ENCODE measurements at regions not wholly inside any gene's neighbourhood (a gene's known extent, or its start where the extent isn't known, plus 50 kb on each side); places are given as distances from the start of the nearest gene placed in this dataset.

DNA sequence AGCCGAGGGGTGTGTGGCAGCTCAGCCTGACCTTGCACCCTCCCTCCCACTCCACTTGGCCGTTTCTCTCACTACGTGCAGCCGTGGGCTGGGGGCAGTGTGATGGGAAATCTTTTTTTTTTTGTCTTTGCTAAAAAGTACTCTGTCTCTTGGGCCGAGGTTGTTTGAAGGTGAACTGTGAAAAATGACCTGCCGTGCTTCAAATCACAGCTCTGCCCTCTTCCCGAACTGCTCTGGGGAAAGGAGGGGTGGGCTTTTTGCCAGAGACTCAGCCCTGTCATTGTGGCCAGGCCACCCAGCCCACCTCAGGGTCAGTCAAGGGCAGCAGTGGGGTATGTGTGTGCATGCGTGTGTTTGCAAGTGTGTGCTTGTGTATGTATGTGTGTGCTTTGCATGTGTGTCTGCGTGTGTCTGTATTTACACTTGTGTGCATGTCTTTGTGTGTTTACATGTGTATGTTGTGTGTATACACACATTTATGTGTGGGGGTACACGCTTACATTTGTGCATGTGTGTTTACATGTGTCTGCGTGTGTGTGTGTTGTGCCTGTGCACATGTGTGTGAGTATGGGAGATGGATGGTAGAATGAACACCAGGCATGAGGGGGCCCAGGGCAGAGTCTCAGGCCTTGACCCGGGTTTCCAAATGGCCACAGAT is 61.3 kb upstream of the HAAO start:
- TF ChIP-seq, protein P1, sequence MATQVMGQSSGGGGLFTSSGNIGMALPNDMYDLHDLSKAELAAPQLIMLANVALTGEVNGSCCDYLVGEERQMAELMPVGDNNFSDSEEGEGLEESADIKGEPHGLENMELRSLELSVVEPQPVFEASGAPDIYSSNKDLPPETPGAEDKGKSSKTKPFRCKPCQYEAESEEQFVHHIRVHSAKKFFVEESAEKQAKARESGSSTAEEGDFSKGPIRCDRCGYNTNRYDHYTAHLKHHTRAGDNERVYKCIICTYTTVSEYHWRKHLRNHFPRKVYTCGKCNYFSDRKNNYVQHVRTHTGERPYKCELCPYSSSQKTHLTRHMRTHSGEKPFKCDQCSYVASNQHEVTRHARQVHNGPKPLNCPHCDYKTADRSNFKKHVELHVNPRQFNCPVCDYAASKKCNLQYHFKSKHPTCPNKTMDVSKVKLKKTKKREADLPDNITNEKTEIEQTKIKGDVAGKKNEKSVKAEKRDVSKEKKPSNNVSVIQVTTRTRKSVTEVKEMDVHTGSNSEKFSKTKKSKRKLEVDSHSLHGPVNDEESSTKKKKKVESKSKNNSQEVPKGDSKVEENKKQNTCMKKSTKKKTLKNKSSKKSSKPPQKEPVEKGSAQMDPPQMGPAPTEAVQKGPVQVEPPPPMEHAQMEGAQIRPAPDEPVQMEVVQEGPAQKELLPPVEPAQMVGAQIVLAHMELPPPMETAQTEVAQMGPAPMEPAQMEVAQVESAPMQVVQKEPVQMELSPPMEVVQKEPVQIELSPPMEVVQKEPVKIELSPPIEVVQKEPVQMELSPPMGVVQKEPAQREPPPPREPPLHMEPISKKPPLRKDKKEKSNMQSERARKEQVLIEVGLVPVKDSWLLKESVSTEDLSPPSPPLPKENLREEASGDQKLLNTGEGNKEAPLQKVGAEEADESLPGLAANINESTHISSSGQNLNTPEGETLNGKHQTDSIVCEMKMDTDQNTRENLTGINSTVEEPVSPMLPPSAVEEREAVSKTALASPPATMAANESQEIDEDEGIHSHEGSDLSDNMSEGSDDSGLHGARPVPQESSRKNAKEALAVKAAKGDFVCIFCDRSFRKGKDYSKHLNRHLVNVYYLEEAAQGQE (IDR thresholded peaks at IDR 0.05; ENCODE audit: insufficient read depth in 1 of 2, low read depth in 2 of 2, low read length in 1 of 2): no peak
- TF ChIP-seq TCF7L2 (IDR thresholded peaks at IDR 0.05; ENCODE audit: low read depth, low read length) (no peak), SIN3A (IDR thresholded peaks at IDR 0.05; ENCODE audit: borderline replicate concordance, insufficient read depth, low read depth, low read length) (no peak), POLR2AphosphoS5 (IDR thresholded peaks at IDR 0.05; ENCODE audit: low read depth, low read length) (no peak)
- TF ChIP-seq, protein P2, sequence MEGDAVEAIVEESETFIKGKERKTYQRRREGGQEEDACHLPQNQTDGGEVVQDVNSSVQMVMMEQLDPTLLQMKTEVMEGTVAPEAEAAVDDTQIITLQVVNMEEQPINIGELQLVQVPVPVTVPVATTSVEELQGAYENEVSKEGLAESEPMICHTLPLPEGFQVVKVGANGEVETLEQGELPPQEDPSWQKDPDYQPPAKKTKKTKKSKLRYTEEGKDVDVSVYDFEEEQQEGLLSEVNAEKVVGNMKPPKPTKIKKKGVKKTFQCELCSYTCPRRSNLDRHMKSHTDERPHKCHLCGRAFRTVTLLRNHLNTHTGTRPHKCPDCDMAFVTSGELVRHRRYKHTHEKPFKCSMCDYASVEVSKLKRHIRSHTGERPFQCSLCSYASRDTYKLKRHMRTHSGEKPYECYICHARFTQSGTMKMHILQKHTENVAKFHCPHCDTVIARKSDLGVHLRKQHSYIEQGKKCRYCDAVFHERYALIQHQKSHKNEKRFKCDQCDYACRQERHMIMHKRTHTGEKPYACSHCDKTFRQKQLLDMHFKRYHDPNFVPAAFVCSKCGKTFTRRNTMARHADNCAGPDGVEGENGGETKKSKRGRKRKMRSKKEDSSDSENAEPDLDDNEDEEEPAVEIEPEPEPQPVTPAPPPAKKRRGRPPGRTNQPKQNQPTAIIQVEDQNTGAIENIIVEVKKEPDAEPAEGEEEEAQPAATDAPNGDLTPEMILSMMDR (IDR thresholded peaks at IDR 0.05): no peak
- Histone ChIP-seq H3K27ac (ENCODE audit: low read length) (no peak overlapping the region), H3K4me1 (ENCODE audit: control insufficient read depth, insufficient read depth, low read length) (no peaks in the 10 kb centered on the region), H3K9me3 (ENCODE audit: control insufficient read depth, insufficient read depth, low read depth, low read length) (no peaks in the 10 kb centered on the region), H3K4me3 (ENCODE audit: low read depth in 2 of 2, low read length in 2 of 2) (no peak overlapping the region), H3K27me3 (ENCODE audit: control insufficient read depth, insufficient read depth, low read length) (no peaks in the 10 kb centered on the region), H3K36me3 (ENCODE audit: control insufficient read depth, insufficient read depth, low read length) (no peaks in the 10 kb centered on the region)
- intact Hi-C loops (cut with micrococcal nuclease; ENCODE audit: unreplicated experiment) (no loop called here), in situ Hi-C loops (cut with HindIII; ENCODE audit: low pct_unique_long_range_greater_than_20kb, low sequenced_read_pairs) (no loop called here)
- DNase-seq (ENCODE audit: low read depth, low spot score) (no peak), ATAC-seq (no peak)
- no TSS peak for BruUV-seq (replicated peaks)
- ChIA-PET POLR2A (no interaction called here), CTCF (no interaction called here)

DNA sequence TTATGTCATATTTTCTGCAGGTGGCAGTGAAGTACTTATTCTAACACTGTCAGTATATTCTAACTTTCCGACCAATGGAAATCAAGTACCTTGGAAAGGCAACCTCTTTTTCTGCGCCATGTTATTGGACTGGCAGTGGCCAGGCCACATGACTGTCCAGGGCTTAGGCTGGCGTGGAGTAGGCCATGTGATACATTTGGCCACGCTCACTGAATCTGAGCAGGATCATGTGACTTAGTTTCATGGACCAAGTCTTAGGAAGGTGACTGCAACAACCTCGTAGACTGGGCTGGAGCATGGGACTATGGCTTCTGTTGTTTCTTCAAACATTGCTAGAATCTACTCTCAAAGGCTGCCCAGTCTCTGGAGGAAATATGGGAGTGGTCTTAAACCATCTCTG is 60.4 kb upstream of the HAAO start:
- no TSS peak for BruUV-seq (replicated peaks)
- in situ Hi-C loops (cut with HindIII; ENCODE audit: low pct_unique_long_range_greater_than_20kb, low sequenced_read_pairs): no loop called here

More for the DNA sequence above, 60.4 kb upstream of the HAAO start:
- Histone ChIP-seq H3K9me3 (ENCODE audit: control insufficient read depth, insufficient read depth, low read depth, low read length) (no peaks in the 10 kb centered on the region), H3K4me1 (ENCODE audit: control insufficient read depth, insufficient read depth, low read length) (no peaks in the 10 kb centered on the region), H3K4me3 (ENCODE audit: low read depth in 2 of 2, low read length in 2 of 2) (no peak overlapping the region), H3K27ac (ENCODE audit: low read length) (no peak overlapping the region), H3K27me3 (ENCODE audit: control insufficient read depth, insufficient read depth, low read length) (no peaks in the 10 kb centered on the region), H3K36me3 (ENCODE audit: control insufficient read depth, insufficient read depth, low read length) (no peaks in the 10 kb centered on the region)
- POLR2A ChIA-PET: no interaction called here
- ATAC-seq (no peak), DNase-seq (ENCODE audit: low read depth, low spot score) (no peak)
- no peak for TF ChIP-seq SIN3A (IDR thresholded peaks at IDR 0.05; ENCODE audit: borderline replicate concordance, insufficient read depth, low read depth, low read length)
- TF ChIP-seq, protein P2 (IDR thresholded peaks at IDR 0.05): no peak
- TF ChIP-seq, protein P1 (IDR thresholded peaks at IDR 0.05; ENCODE audit: insufficient read depth in 1 of 2, low read depth in 2 of 2, low read length in 1 of 2): no peak
- no peak for TF ChIP-seq POLR2AphosphoS5 (IDR thresholded peaks at IDR 0.05; ENCODE audit: low read depth, low read length)
- TF ChIP-seq TCF7L2 (IDR thresholded peaks at IDR 0.05; ENCODE audit: low read depth, low read length): no peak
- intact Hi-C loops (cut with micrococcal nuclease; ENCODE audit: unreplicated experiment): no loop called here
- CTCF ChIA-PET: no interaction called here

All from Panc1 (cell line).